ENCODE measurements at regions not wholly inside any gene's neighbourhood (a gene's known extent, or its start where the extent isn't known, plus 50 kb on each side); places are given as distances from the start of the nearest gene placed in this dataset.
A peak's percentile ranks its signal among the peaks of the same experiment; 100 is the strongest.

- no peak for DNase-seq
These were observed 62.2 kb upstream of the KDM7A start for GRCh38 chr7:140238778-140239652.

DNA sequence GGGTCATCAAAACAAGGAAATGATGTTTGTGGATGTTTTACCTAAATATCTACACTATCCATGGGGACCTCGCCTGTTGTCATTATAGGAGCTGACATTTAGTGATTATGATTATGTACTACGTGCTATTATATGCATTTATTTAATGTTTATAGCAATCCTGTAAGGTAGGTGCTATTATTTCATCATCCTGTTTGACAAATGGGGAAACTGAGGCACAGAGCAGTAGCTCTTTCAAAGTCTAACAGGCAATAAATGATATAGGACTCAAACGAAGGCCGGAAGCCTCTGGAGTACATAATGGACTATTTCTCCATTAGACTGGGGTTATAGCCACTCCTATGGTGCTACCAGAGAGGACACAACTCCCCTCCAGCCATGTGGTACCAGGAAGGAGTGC lies 60.6 kb upstream of the KDM7A start:
- DNase-seq: no peak

- DNase-seq: no peak
These were observed 59.8 kb upstream of the KDM7A start for GRCh38 chr7:140236626-140237025.

DNA sequence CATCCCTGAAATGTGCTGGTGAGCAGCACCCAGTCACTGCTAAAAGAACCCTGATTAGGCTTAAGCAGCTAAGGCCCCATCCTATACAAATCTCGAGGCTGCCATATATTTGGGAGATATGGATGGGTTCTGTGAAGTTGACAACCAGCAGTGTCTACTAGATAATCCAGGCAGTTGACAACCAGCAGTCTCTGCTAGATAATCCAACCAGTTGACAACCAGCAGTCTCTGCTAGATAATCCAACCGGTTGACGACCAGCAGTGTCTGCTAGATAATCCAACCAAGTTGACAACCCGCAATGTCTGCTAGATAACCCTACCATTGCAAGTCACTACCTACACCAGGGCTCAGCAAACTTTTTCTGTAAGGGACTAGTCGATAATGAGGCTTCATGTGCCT lies 58.3 kb upstream of the KDM7A start:
- no peak for DNase-seq

- DNase-seq: no peak
These were observed 56.5 kb upstream of the KDM7A start for GRCh38 chr7:140232957-140233917.

DNA sequence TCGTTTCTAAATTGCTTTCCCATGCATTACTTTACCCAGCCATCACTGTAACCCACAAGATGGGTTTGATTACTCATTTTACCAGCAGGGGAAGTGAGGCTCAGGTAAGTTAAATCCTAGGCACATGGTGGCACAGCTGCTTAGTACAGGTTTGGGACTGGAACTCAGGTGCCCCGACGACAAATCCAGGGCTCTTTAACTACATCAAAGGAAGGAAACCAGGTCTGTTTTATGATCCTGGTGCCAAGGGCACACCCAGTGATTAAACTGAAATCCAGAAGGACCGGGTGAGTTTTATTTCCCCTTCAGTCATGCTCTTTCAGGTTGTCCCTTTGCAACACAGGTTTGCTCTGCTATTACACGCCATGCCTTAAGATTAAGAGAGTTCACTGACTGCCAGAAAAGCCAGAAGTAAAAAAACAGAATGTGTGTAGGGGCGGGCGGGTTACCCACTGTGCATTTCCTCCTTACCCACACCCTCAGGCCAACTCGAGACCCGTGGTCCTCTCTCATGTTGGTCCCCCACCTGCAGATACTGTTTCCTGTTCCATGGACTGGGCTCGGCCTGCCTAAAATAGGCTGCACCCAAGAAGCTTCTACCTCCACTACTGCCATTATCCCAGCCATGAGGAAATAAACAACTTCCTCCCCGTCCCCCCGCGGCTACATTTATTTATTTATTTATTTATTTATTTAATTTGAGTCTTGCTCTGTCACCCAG lies 55.1 kb upstream of the KDM7A start:
- peak; percentile 57 for DNase-seq

DNA sequence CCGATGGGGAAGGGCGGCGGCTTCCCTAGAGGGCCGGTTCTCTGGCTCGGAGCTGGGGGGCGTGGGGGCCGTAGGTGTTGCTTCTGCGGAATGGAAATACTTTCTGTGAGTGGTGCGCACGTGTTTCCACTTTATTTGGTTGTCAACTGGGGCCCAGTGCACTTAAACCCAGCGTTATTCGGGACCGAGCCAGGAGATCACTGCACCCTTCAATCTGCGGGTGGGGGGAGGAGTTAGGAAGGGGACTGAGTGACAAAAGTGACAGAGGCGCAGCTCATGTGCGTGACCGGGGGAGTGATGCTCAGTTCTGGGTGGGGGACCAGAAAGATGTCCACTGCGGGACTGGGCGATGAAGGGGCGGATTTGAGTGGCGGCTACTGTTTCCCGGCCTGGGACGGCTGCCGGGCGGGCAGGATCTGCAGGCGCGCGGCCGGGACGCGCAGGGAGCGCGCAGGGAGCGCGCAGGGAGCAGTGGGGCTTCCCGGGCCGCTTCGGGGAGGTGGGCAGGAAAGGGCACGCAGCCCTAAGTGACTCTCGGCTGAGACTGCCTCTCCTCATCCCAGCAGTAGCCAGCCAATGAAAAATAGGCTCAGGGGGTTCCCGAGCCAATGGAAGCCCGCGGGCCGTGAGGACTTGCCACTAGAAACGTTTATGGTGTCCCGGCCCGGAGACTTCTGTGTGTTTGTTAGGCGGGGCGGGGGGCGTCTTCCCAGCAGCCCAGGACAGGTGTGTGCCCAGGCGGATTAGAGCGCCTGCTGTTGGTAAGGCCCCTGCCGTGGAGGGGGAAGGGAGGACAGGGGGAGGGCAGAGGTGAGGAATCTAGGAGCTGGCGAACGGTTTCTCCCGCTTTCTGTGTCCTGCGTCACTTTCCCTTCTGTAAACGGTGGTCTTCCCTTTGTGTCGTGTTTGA lies 54.3 kb upstream of the KDM7A start:
- peak; percentile 68 for DNase-seq

DNA sequence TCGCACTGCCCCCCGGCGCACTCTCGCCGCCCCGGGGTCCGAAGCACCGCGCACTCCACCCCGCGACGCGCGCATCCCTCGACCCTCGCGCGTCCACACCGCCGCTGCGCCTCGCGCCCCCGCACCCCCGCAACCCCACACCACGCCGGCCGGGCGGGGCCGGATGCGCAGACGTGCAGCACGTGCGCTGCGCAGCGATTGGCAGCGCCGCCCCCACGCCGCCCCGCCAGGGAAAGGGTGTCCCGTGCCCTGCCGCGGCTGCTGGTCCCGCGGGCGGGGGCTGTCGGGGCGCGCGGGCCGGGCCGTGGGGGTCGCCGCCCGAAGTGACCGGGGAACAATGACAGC lies 53.7 kb upstream of the KDM7A start:
- DNase-seq: peak; percentile 87

DNA sequence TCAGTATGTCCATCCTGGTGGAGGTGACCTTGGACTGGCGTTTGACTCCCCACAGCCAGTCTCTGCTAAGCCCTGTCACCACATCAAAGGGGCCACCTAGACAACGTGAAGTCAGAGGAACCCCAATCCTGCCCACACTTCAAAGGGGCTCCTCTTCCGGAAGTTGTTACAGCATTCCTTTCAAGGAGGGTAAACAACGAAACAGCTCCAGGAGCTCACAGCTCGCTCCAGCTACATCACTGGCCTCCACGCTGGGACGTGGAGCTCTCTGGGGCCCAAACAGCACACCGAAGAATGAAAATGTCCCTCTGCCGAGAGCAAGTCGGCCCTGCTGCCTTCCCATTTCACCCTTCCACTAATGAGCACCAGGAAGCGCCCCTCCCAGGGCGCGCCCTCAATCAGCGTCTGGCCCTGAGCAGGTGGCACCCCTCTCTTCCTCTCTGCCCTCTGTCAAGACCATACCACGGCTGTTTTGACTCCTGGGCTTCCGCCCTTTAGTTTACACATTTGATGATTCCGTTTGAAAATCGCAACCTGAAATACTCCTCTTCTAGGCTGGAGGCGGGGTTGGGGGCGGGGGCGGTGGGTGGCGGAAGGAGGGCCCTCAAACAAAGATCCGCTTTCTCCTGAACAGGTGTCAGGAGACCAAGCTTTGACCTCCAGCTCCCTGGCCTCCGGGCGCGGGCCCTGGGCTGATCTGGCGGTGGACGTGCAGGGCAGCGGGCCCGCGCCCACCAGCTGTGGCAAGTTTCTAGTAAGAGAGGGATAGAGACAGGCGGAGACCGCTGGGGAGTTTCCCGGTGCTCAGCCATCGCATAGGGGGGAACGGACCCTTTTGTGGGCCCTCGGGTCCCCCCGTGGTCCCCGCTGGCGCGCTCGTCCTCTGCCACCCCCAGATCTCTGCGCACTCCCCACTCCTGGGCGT lies 53.1 kb upstream of the KDM7A start:
- DNase-seq: peak; percentile 84

DNA sequence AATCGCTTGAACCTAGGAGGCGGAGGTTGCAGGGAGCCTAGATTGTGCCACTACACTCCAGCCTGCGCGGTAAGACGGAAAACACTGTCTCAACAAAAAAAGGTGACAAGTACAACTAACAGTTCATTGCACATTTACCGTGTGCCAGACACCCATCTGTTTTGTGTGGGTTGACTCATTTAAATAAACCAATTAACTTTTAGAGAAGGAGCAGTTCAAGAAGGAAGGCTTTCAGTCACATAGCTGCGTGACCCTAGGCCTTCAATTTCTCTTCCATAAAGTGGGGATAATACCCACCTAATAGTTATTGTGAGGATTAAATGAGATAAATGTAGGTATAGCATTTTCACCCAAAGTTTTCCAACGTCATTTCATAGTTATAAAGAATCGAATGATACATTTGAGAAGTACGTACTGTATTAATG lies 52.3 kb upstream of the KDM7A start:
- DNase-seq: peak; percentile 64

Data from CD4-positive, alpha-beta T cell treated with Interleukin-17A for 4 hours (primary cell).